ENCODE measurements at regions not wholly inside any gene's neighbourhood (a gene's known extent, or its start where the extent isn't known, plus 50 kb on each side); places are given as distances from the start of the nearest gene placed in this dataset.

DNA sequence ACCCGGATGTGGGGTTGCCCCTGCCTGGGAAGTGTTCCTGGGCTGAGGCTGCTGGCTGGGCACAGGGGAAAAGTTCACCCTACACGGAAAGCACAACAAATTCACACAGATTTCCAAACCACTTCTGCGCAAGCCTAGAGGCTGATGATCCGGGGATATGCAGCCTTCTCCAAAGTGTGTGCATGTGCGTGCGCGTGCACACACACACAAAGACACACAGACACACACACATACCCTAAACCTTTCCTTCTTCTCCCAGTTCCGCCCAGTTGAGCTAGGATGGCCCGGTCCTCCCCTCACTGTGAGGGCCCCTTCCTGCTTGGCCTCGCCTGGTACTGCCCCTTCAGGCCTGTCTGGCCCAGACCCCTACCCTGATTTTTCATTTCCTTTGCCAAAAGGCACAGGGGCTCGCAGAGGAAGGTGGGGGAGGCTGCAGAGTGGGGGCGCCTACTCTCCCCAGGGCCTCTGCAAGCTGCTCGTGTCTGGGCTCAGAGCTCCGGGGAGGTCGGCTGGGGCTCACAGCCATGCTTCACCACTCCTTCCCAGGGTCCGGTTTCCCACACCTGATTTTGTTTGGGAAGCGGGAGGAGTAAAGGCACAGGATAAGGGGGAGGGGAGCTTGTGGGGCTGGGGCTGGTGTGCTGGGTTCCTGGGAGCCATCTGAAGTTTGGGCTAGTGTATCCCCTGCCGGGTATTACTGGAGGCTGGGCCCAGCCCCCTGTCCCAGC, 144.7 kb downstream of the ENGASE start:
- Histone ChIP-seq H3K36me3 (no peaks in the 10 kb centered on the region), H3K9me3 (no peaks in the 10 kb centered on the region), H3K4me3 (no peak overlapping the region), H3K27me3 (peaks cover 0 to 100% of the 10 kb centered on the region in 2 donors), H3K27ac (no peak overlapping the region), H3K4me1 (no peaks in the 10 kb centered on the region)
- intact Hi-C loops (cut with DNase I; ENCODE audit: low total_unique reads): no loop called here
- no peak for DNase-seq (ENCODE audit: low spot score in 2 of 2)
- TF ChIP-seq POLR2AphosphoS5 (IDR thresholded peaks at IDR 0.05) (no peak), POLR2A (IDR thresholded peaks at IDR 0.05) (no peak)
- TF ChIP-seq, protein P1, sequence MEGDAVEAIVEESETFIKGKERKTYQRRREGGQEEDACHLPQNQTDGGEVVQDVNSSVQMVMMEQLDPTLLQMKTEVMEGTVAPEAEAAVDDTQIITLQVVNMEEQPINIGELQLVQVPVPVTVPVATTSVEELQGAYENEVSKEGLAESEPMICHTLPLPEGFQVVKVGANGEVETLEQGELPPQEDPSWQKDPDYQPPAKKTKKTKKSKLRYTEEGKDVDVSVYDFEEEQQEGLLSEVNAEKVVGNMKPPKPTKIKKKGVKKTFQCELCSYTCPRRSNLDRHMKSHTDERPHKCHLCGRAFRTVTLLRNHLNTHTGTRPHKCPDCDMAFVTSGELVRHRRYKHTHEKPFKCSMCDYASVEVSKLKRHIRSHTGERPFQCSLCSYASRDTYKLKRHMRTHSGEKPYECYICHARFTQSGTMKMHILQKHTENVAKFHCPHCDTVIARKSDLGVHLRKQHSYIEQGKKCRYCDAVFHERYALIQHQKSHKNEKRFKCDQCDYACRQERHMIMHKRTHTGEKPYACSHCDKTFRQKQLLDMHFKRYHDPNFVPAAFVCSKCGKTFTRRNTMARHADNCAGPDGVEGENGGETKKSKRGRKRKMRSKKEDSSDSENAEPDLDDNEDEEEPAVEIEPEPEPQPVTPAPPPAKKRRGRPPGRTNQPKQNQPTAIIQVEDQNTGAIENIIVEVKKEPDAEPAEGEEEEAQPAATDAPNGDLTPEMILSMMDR (IDR thresholded peaks at IDR 0.05): no peak

GRCh38 chr17:79218825-79219200, 144.2 kb downstream of the ENGASE start:
- H3K9me3 ChIP-seq: no peaks in the 10 kb centered on the region
- H3K4me1 ChIP-seq: no peaks in the 10 kb centered on the region
- intact Hi-C loops (cut with DNase I; ENCODE audit: low total_unique reads): no loop called here
- no peaks in the 10 kb centered on the region for H3K36me3 ChIP-seq
- H3K27me3 ChIP-seq: peaks cover 0 to 100% of the 10 kb centered on the region in 2 donors
- no peak for DNase-seq (ENCODE audit: low spot score in 2 of 2)
- no peak overlapping the region for H3K27ac ChIP-seq
- TF ChIP-seq POLR2AphosphoS5 (IDR thresholded peaks at IDR 0.05): no peak
- TF ChIP-seq, protein P1 (IDR thresholded peaks at IDR 0.05): no peak
- TF ChIP-seq POLR2A (IDR thresholded peaks at IDR 0.05): no peak
- no peak overlapping the region for H3K4me3 ChIP-seq

DNA sequence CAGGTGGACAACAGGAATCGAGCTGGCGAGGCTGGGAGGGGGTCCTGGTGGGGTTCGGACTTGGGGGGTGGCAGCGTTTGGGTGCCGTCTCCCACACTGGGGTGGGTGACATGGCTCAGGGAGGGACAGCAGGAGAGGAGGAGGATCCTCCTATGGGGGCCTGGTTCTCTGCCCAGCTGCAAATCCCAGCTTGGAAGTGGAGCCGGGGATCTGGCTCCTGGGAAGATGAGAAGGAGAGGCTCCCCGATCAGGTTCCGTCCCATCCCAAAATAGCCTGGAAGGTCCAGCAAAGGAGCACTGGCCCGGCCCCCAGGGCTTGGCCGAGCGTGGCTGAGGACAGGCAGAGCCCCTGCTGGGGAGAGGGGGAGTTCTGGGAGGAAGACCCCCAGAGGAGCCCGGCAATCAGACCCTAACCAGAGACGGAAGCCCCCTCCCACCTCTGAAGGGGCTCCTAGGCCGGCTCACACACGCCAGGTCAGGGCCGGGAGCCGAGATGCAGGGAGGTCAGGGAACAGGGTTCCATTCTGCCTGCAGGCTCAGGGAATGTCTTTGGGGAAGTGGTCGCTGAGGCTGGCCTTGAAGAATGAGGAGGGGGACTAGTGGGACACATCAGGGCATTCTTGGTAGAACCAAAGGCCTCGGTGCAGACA, 143.7 kb downstream of the ENGASE start:
- peaks cover 0 to 100% of the 10 kb centered on the region in 2 donors for H3K27me3 ChIP-seq
- no peak for DNase-seq (ENCODE audit: low spot score in 2 of 2)
- H3K27ac ChIP-seq: no peak overlapping the region
- H3K9me3 ChIP-seq: no peaks in the 10 kb centered on the region
- no peaks in the 10 kb centered on the region for H3K4me1 ChIP-seq
- intact Hi-C loops (cut with DNase I; ENCODE audit: low total_unique reads): no loop called here
- TF ChIP-seq, protein P1 (IDR thresholded peaks at IDR 0.05): no peak
- no peak for TF ChIP-seq POLR2A (IDR thresholded peaks at IDR 0.05)
- TF ChIP-seq POLR2AphosphoS5 (IDR thresholded peaks at IDR 0.05): no peak
- no peak overlapping the region for H3K4me3 ChIP-seq
- H3K36me3 ChIP-seq: no peaks in the 10 kb centered on the region

DNA sequence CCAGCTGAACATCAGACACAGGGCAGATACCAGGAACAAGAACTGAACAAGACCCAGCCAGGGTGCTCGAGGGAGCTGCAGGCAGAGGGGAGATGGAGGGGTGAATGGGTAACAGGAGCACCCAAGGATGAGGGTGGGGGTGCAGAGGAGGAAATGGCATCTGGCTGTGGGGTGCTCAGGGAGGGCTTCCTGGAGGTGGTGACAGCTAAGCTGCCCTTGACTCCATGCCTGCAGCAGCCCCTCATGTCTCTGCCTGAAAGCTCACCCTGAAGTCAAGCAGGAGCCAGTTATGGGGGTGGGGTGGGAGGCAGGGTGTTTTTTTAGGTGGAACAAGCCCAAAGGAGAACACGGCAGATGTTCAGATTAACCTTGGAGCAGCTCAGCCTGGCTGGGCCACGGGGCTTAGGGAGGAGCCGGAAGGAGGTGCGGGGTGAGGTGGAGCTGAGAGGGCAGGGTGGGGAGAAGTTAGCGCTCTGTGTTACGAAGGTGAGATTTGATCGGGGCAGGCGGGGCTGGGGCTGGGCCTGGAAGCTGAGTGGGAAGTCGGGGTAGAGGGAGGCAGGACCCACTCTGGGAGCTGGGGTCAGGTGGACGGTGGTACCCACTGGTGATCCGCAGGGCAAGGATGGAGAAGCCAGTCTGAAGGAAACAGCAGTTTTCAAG, 143.0 kb downstream of the ENGASE start:
- no peak for DNase-seq (ENCODE audit: low spot score in 2 of 2)
- H3K4me1 ChIP-seq: no peaks in the 10 kb centered on the region
- no peaks in the 10 kb centered on the region for H3K9me3 ChIP-seq
- no peak overlapping the region for H3K27ac ChIP-seq
- H3K4me3 ChIP-seq: no peak overlapping the region
- peaks cover 0 to 99% of the 10 kb centered on the region in 2 donors for H3K27me3 ChIP-seq
- intact Hi-C loops (cut with DNase I; ENCODE audit: low total_unique reads): no loop called here
- TF ChIP-seq, protein P1 (IDR thresholded peaks at IDR 0.05): no peak
- no peak for TF ChIP-seq POLR2A (IDR thresholded peaks at IDR 0.05)
- no peak for TF ChIP-seq POLR2AphosphoS5 (IDR thresholded peaks at IDR 0.05)
- H3K36me3 ChIP-seq: no peaks in the 10 kb centered on the region

DNA sequence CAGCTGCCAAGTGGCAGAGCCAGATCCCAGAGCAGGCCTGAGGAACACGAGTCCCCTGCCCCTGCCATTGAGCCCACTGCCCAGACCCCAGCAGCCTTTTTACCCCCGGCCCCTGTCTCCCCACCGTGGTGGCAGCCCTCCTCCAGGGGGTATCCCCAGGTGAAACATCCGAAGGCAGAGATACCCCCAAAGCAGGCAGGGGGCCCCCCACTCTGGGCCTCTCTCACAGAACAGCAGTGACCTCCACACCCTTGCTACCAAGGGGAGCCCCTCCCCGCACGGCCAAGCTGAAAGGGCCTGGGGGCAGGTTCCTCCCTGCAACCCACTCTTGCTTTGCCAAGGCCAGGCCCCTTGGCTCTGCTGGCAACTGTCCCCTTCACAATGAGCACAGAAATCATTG, 142.2 kb downstream of the ENGASE start:
- no peak for DNase-seq (ENCODE audit: low spot score in 2 of 2)
- H3K36me3 ChIP-seq: no peaks in the 10 kb centered on the region
- H3K27me3 ChIP-seq: peaks cover 0 to 99% of the 10 kb centered on the region in 2 donors
- intact Hi-C loops (cut with DNase I; ENCODE audit: low total_unique reads): no loop called here
- H3K9me3 ChIP-seq: no peaks in the 10 kb centered on the region
- no peak overlapping the region for H3K4me3 ChIP-seq
- no peaks in the 10 kb centered on the region for H3K4me1 ChIP-seq
- H3K27ac ChIP-seq: no peak overlapping the region
- no peak for TF ChIP-seq POLR2A (IDR thresholded peaks at IDR 0.05)
- TF ChIP-seq POLR2AphosphoS5 (IDR thresholded peaks at IDR 0.05): no peak
- TF ChIP-seq, protein P1 (IDR thresholded peaks at IDR 0.05): no peak

Measured in breast epithelium (tissue), 4 donors.